ENCODE measurements at regions not wholly inside any gene's neighbourhood (a gene's known extent, or its start where the extent isn't known, plus 50 kb on each side); places are given as distances from the start of the nearest gene placed in this dataset.

DNA sequence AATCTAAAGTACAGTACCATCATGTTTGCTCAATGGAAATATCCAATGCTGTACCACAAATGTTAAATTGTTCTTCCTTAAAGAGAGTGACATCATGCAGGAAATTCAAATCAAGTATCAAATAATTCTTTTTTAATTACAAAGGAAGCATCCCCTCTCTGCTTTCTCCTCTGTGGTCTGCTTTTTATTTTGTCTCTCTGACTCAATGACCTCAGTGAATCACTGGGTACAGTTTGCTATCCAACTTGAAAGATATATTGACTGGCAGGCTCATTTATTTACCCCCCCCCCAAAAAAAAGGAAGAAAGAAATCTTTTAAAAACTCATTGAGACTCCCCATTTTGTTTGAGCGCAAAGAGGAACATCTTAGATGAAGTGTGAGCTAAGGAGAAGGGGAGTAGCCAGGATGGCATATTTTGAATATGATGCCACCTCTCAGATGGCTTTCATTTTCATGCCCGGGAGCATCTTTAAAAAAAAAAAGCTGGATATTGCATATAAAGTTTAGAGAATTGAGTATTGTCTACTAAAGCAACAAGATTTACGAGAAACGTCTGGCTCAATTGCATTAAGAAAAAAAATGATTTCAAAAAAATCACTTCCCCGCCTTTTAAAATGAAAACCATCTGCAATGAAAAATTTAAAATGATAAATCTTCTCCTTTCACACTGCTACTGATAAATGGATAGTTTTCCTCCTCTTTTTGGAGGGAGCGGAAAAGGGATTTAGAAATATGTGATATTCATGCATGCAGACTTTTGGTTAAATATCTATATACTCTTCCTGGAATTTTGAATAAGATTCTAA, 307.1 kb upstream of the DPH6 start:
- no peaks in the 10 kb centered on the region for H3K9me3 ChIP-seq (ENCODE audit: control extremely low read depth in 1 of 5, control insufficient read depth in 4 of 5, insufficient read depth in 2 of 5, low read depth in 1 of 5, low read length in 4 of 5)
- POLR2A ChIA-PET: no interaction called here
- no peak overlapping the region for H3K27ac ChIP-seq (ENCODE audit: insufficient read depth in 1 of 2, low read depth in 1 of 2, low read length in 2 of 2, poor library complexity in 1 of 2, severe bottlenecking in 2 of 2)
- CTCF ChIA-PET: no interaction called here
- H3K4me3 ChIP-seq (ENCODE audit: control insufficient read depth in 1 of 7, extremely low read depth in 1 of 7, insufficient read depth in 4 of 7, low read depth in 2 of 7, low read length in 6 of 7): no peak overlapping the region
- no peaks in the 10 kb centered on the region for H3K36me3 ChIP-seq (ENCODE audit: control insufficient read depth in 4 of 4, insufficient read depth in 4 of 4, low read length in 3 of 4)
- no peak for DNase-seq
- no peaks in the 10 kb centered on the region for H3K27me3 ChIP-seq (replicated peaks in 2 of 5; ENCODE audit: control insufficient read depth in 4 of 5, insufficient read depth in 5 of 5, low read length in 4 of 5)
- no peaks in the 10 kb centered on the region for H3K4me1 ChIP-seq (ENCODE audit: control extremely low read depth in 1 of 4, control insufficient read depth in 4 of 4, insufficient read depth in 4 of 4, low read length in 3 of 4)
- WGBS (ENCODE audit: insufficient coverage): 100% methylated on average over 1 of the region's 6 CpGs

DNA sequence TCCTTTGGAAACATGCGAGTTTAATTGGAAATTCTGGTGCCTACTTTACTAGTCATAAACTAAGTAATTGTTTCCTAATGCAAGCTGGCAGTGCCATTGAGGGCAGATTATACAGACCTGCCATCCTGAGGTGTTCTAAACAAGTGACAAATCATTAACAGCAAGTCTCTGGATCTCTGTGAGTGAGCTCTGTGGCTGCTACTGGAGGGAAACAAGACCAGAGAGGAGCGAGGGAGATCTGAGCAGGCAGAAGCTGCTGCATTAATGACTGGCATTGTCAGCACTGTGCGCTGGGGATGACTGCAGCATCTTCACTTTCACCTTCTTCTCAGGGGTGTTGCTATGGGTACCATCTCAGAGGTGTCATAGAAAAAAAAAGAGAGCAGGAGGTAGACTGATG, 308.4 kb upstream of the DPH6 start:
- CTCF ChIA-PET: no interaction called here

DNA sequence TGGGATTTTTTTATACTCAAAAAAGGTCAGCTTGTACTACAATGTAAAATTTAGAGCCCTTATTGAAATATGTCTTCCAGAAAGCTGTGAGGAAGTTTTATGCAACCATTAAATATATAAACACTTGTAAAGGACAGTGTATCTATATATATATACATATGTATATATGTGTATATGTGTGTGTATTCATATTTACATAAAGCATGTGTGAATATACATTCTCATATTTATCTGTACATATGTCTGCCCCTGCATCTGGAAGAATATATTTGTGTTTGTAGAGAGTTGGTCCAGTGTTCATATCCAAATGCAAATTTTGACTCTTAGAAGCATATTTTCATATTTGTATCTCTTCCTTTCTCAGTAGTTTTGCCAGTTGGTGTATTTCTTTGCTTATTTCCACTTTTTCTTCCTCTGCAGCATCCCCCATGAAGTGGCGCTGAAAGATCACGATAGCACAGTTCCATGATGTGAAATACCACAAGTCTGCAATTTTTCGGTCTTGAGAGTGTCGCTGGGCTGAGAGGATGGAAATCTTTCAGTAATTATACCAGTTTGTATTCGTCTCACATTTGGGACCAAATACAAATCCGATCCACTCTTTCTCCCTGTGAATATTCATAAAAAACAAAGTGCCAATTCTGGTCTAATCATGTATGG, 311.7 kb upstream of the DPH6 start:
- CTCF ChIA-PET: no interaction called here
- no peak for DNase-seq
- H3K27ac ChIP-seq (ENCODE audit: insufficient read depth in 1 of 2, low read depth in 1 of 2, low read length in 2 of 2, poor library complexity in 1 of 2, severe bottlenecking in 2 of 2): no peak overlapping the region
- H3K27me3 ChIP-seq (replicated peaks in 2 of 5; ENCODE audit: control insufficient read depth in 4 of 5, insufficient read depth in 5 of 5, low read length in 4 of 5): no peaks in the 10 kb centered on the region
- H3K4me3 ChIP-seq (ENCODE audit: control insufficient read depth in 1 of 7, extremely low read depth in 1 of 7, insufficient read depth in 4 of 7, low read depth in 2 of 7, low read length in 6 of 7): no peak overlapping the region
- H3K9me3 ChIP-seq (ENCODE audit: control extremely low read depth in 1 of 5, control insufficient read depth in 4 of 5, insufficient read depth in 2 of 5, low read depth in 1 of 5, low read length in 4 of 5): no peaks in the 10 kb centered on the region
- H3K36me3 ChIP-seq (ENCODE audit: control insufficient read depth in 4 of 4, insufficient read depth in 4 of 4, low read length in 3 of 4): no peaks in the 10 kb centered on the region
- POLR2A ChIA-PET: no interaction called here
- WGBS (ENCODE audit: insufficient coverage): 95% methylated on average over 3 of the region's 6 CpGs
- no peaks in the 10 kb centered on the region for H3K4me1 ChIP-seq (ENCODE audit: control extremely low read depth in 1 of 4, control insufficient read depth in 4 of 4, insufficient read depth in 4 of 4, low read length in 3 of 4)

More for the DNA sequence above, 308.4 kb upstream of the DPH6 start:
- POLR2A ChIA-PET: no interaction called here
- DNase-seq: no peak
- Histone ChIP-seq H3K36me3 (ENCODE audit: control insufficient read depth in 4 of 4, insufficient read depth in 4 of 4, low read length in 3 of 4) (no peaks in the 10 kb centered on the region), H3K9me3 (ENCODE audit: control extremely low read depth in 1 of 5, control insufficient read depth in 4 of 5, insufficient read depth in 2 of 5, low read depth in 1 of 5, low read length in 4 of 5) (no peaks in the 10 kb centered on the region), H3K27ac (ENCODE audit: insufficient read depth in 1 of 2, low read depth in 1 of 2, low read length in 2 of 2, poor library complexity in 1 of 2, severe bottlenecking in 2 of 2) (no peak overlapping the region), H3K4me1 (ENCODE audit: control extremely low read depth in 1 of 4, control insufficient read depth in 4 of 4, insufficient read depth in 4 of 4, low read length in 3 of 4) (no peaks in the 10 kb centered on the region), H3K4me3 (ENCODE audit: control insufficient read depth in 1 of 7, extremely low read depth in 1 of 7, insufficient read depth in 4 of 7, low read depth in 2 of 7, low read length in 6 of 7) (no peak overlapping the region), H3K27me3 (replicated peaks in 2 of 5; ENCODE audit: control insufficient read depth in 4 of 5, insufficient read depth in 5 of 5, low read length in 4 of 5) (no peaks in the 10 kb centered on the region)
- 94% methylated on average over 3 of the region's 3 CpGs for WGBS (ENCODE audit: insufficient coverage)

DNA sequence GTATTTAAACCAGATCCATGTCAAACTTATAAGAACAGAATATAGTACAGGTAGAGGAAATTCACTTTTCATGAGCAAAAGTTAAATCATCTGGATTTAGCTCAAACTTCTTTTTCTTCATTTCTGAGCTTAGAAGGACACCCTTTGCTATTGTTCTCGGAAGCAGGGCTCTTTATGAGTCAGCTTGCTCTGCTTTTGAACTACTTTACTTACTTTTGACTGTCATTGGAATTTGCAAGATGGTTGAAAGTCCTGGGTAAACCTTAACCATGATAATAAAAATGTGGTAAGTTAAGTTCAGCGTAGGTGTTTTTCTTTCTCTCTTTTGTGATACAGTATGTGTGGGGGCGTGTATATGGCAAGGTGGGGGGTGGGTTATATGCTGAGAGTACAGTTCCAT, 312.7 kb upstream of the DPH6 start:
- no peak for DNase-seq
- no peaks in the 10 kb centered on the region for H3K36me3 ChIP-seq (ENCODE audit: control insufficient read depth in 4 of 4, insufficient read depth in 4 of 4, low read length in 3 of 4)
- no peak overlapping the region for H3K4me3 ChIP-seq (ENCODE audit: control insufficient read depth in 1 of 7, extremely low read depth in 1 of 7, insufficient read depth in 4 of 7, low read depth in 2 of 7, low read length in 6 of 7)
- no peak overlapping the region for H3K27ac ChIP-seq (ENCODE audit: insufficient read depth in 1 of 2, low read depth in 1 of 2, low read length in 2 of 2, poor library complexity in 1 of 2, severe bottlenecking in 2 of 2)
- CTCF ChIA-PET: no interaction called here
- no peaks in the 10 kb centered on the region for H3K4me1 ChIP-seq (ENCODE audit: control extremely low read depth in 1 of 4, control insufficient read depth in 4 of 4, insufficient read depth in 4 of 4, low read length in 3 of 4)
- POLR2A ChIA-PET: no interaction called here
- no peaks in the 10 kb centered on the region for H3K27me3 ChIP-seq (replicated peaks in 2 of 5; ENCODE audit: control insufficient read depth in 4 of 5, insufficient read depth in 5 of 5, low read length in 4 of 5)
- 100% methylated on average over 1 of the region's 3 CpGs for WGBS (ENCODE audit: insufficient coverage)
- H3K9me3 ChIP-seq (ENCODE audit: control extremely low read depth in 1 of 5, control insufficient read depth in 4 of 5, insufficient read depth in 2 of 5, low read depth in 1 of 5, low read length in 4 of 5): no peaks in the 10 kb centered on the region

DNA sequence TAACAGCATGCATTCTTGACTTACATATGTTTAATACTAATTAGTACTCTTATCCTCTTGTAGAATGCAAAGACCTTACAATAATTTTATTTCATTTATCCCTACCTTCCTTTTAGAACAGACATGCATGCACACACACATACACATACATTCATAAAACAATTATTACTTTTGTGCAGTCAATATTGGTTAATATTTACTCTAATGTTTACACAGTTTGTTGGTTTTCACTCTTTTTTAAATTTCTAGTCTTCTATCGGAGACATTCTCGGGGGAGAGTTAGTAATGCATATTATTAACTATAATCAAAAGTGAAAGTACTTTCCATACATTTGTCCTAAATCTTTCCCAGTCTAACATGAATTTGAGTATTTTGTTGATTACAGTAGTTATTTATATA, 317.7 kb upstream of the DPH6 start:
- H3K36me3 ChIP-seq (ENCODE audit: control insufficient read depth in 4 of 4, insufficient read depth in 4 of 4, low read length in 3 of 4): no peaks in the 10 kb centered on the region
- POLR2A ChIA-PET: no interaction called here
- CTCF ChIA-PET: no interaction called here
- no peak for DNase-seq
- H3K27ac ChIP-seq (ENCODE audit: insufficient read depth in 1 of 2, low read depth in 1 of 2, low read length in 2 of 2, poor library complexity in 1 of 2, severe bottlenecking in 2 of 2): no peak overlapping the region
- WGBS (ENCODE audit: insufficient coverage): no CpG with 5 or more reads among the region's 2 CpGs
- H3K4me3 ChIP-seq (ENCODE audit: control insufficient read depth in 1 of 7, extremely low read depth in 1 of 7, insufficient read depth in 4 of 7, low read depth in 2 of 7, low read length in 6 of 7): no peak overlapping the region
- no peaks in the 10 kb centered on the region for H3K9me3 ChIP-seq (ENCODE audit: control extremely low read depth in 1 of 5, control insufficient read depth in 4 of 5, insufficient read depth in 2 of 5, low read depth in 1 of 5, low read length in 4 of 5)
- H3K27me3 ChIP-seq (replicated peaks in 2 of 5; ENCODE audit: control insufficient read depth in 4 of 5, insufficient read depth in 5 of 5, low read length in 4 of 5): no peaks in the 10 kb centered on the region
- no peaks in the 10 kb centered on the region for H3K4me1 ChIP-seq (ENCODE audit: control extremely low read depth in 1 of 4, control insufficient read depth in 4 of 4, insufficient read depth in 4 of 4, low read length in 3 of 4)

DNA sequence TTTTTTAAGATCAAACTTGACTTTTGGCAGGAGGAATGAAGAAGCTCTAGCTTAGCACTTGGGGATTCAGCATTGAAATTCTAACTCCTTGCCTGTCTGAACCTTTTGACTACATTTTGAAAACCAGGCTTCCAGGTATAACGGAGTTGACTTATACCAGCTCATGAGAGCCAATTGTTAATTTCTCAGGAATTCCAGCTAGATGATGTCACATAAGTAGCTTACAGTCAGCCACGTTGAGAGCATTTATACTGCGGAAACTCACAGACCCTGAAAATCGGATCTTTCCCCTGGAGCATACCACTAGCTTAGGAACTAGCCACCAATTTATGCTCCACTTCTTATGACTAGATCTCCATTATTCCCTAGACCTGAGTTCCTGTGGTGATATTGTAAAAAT, 321.4 kb upstream of the DPH6 start:
- CTCF ChIA-PET: no interaction called here
- Histone ChIP-seq H3K4me1 (ENCODE audit: control extremely low read depth in 1 of 4, control insufficient read depth in 4 of 4, insufficient read depth in 4 of 4, low read length in 3 of 4) (no peaks in the 10 kb centered on the region), H3K27me3 (replicated peaks in 2 of 5; ENCODE audit: control insufficient read depth in 4 of 5, insufficient read depth in 5 of 5, low read length in 4 of 5) (no peaks in the 10 kb centered on the region), H3K4me3 (ENCODE audit: control insufficient read depth in 1 of 7, extremely low read depth in 1 of 7, insufficient read depth in 4 of 7, low read depth in 2 of 7, low read length in 6 of 7) (no peak overlapping the region), H3K27ac (ENCODE audit: insufficient read depth in 1 of 2, low read depth in 1 of 2, low read length in 2 of 2, poor library complexity in 1 of 2, severe bottlenecking in 2 of 2) (no peak overlapping the region), H3K9me3 (ENCODE audit: control extremely low read depth in 1 of 5, control insufficient read depth in 4 of 5, insufficient read depth in 2 of 5, low read depth in 1 of 5, low read length in 4 of 5) (no peaks in the 10 kb centered on the region), H3K36me3 (ENCODE audit: control insufficient read depth in 4 of 4, insufficient read depth in 4 of 4, low read length in 3 of 4) (no peaks in the 10 kb centered on the region)
- DNase-seq: no peak
- WGBS (ENCODE audit: insufficient coverage): 97% methylated on average over 4 of the region's 4 CpGs
- POLR2A ChIA-PET: no interaction called here

DNA sequence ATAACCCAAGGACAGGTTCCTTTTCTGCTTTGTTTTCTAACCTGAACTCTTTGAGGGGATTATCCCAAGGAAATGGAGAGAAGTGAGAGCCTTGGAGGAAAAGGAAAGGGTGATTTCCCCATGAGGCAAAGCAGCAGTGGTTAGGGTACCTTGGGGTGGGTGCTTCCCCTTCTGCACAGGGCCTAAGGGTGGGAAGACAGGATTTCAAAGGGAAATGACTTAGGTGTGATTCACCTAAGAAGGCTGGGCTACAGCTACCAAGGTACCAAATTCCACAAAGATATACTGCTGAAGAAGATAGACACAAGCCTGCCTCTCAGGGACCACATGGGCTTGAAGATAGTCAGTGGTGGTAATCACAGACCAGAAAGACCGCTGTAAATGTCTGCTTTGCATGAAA, 325.3 kb upstream of the DPH6 start:
- WGBS (ENCODE audit: insufficient coverage): 100% methylated on average over 1 of the region's 1 CpG
- POLR2A ChIA-PET: no interaction called here
- Histone ChIP-seq H3K4me3 (ENCODE audit: control insufficient read depth in 1 of 7, extremely low read depth in 1 of 7, insufficient read depth in 4 of 7, low read depth in 2 of 7, low read length in 6 of 7) (no peak overlapping the region), H3K27me3 (replicated peaks in 2 of 5; ENCODE audit: control insufficient read depth in 4 of 5, insufficient read depth in 5 of 5, low read length in 4 of 5) (no peaks in the 10 kb centered on the region), H3K4me1 (ENCODE audit: control extremely low read depth in 1 of 4, control insufficient read depth in 4 of 4, insufficient read depth in 4 of 4, low read length in 3 of 4) (no peaks in the 10 kb centered on the region), H3K9me3 (ENCODE audit: control extremely low read depth in 1 of 5, control insufficient read depth in 4 of 5, insufficient read depth in 2 of 5, low read depth in 1 of 5, low read length in 4 of 5) (no peaks in the 10 kb centered on the region), H3K36me3 (ENCODE audit: control insufficient read depth in 4 of 4, insufficient read depth in 4 of 4, low read length in 3 of 4) (no peaks in the 10 kb centered on the region), H3K27ac (ENCODE audit: insufficient read depth in 1 of 2, low read depth in 1 of 2, low read length in 2 of 2, poor library complexity in 1 of 2, severe bottlenecking in 2 of 2) (no peak overlapping the region)
- DNase-seq: no peak
- CTCF ChIA-PET: no interaction called here

All from common myeloid progenitor, CD34-positive (primary cell).